Ovary (tissue), 7 donors: ENCODE measurements at regions not wholly inside any gene's neighbourhood (a gene's known extent, or its start where the extent isn't known, plus 50 kb on each side); places are given as distances from the start of the nearest gene placed in this dataset.

Source experiments
- DNase-seq, 5 donors: peaks; one replicate each; pipeline ENCODE4 v3.0.0-alpha.2; 2019 to 2020
- H3K27ac ChIP-seq, 2 donors: fragments of 200-600 bp; one replicate each; pipeline versions ENCODE4 v1.5.1 to v1.8.0; 2019 to 2022
- H3K27me3 ChIP-seq: fragments of 200-600 bp; one replicate; pipeline ENCODE4 v1.8.0; 2022
- H3K36me3 ChIP-seq: fragments of 200-600 bp; sonication (generic); one replicate; pipeline ENCODE4 v1.5.1; 2019
- H3K4me1 ChIP-seq: one replicate; pipeline ENCODE4 v1.8.1; 2013; ENCODE audit warnings: mild to moderate bottlenecking, moderate library complexity; ENCODE audit not compliant: insufficient read depth
- H3K4me3 ChIP-seq: fragments of 200-600 bp; sonication (generic); one replicate; pipeline ENCODE4 v1.5.1; 2017
- H3K9me3 ChIP-seq, 2 donors: fragments of 200-600 bp in 1 of 2; sonication (generic) in 1 of 2; one replicate each; pipeline versions ENCODE4 v1.5.1 to v1.8.1; 2013 to 2019; ENCODE audit warnings: mild to moderate bottlenecking in 1 of 2, moderate library complexity in 1 of 2
- EP300 ChIP-seq: sonication (generic); formaldehyde crosslinking; IDR thresholded peaks from one replicate; pipeline ENCODE4 v1.6.1; 2017; ENCODE audit warnings: antibody characterized with exemption
- POLR2A ChIP-seq: fragments of 450-650 bp; IDR thresholded peaks from one replicate; pipeline ENCODE4 v1.6.1; 2017; ENCODE audit warnings: antibody characterized with exemption, mild to moderate bottlenecking, moderate library complexity
- WGBS, 3 donors: extraction: QIAGEN DNeasy Blood & Tissue Kit in 1 of 3; methylation state at CpG; one replicate each; pipeline versions ENCODE4 v1.1.5 to v1.1.7; 2013 to 2017; 5-methylcytosine and 5-hydroxymethylcytosine counted together
- intact Hi-C, 4 donors: fragments of 100-400 bp; cut with DNase I; formaldehyde crosslinking; loops; one replicate each; pipeline versions ENCODE4 v1.11.0 to v1.15.1; 2022 to 2023
- TF ChIP-seq, protein P1 (sequence below), 3 donors: fragments of 450-650 bp in 2 of 3; fragments of 200-600 bp in 1 of 3; IDR thresholded peaks; one replicate each; pipeline versions ENCODE4 v1.5.1 to v1.8.0; 2016 to 2022; ENCODE audit warnings: antibody characterized with exemption in 3 of 3, mild to moderate bottlenecking in 1 of 3
- donor health status: DM: no; HTN: no; CAD: no; lungs with moderate emphysema.
- donor health status: DM: no; HTN: no; CAD: no.
- donor health status: Bipolar disorder and iron deficiency.
- donor health status: DM: no; HTN: no; CAD: no.
- donor health status: DM: yes; HTN: yes; CAD: no.

DNA sequence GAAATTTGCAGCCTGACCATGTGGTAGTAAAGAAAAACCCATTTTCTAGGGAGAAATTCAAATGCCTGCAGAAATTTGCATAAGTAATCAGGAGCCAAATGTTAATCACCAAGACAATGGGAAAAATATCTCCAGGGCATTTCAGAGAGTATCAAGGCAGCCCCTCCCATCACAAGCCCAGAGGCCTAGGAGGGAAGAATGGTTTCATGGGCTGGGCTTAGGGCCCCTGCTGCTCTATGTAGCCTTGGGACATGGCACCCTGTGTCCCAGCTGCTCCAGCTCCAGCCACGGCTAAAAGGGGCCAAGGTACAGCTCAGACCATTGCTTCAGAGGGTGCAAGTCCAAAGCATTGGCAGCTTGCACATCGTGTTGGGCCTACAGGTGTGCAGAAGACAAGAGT lies 117.2 kb upstream of the RALGAPA2 start:
- WGBS, 3 donors = 72 to 90% (median 85%) methylated on average over 2 of the region's 2 CpGs

DNA sequence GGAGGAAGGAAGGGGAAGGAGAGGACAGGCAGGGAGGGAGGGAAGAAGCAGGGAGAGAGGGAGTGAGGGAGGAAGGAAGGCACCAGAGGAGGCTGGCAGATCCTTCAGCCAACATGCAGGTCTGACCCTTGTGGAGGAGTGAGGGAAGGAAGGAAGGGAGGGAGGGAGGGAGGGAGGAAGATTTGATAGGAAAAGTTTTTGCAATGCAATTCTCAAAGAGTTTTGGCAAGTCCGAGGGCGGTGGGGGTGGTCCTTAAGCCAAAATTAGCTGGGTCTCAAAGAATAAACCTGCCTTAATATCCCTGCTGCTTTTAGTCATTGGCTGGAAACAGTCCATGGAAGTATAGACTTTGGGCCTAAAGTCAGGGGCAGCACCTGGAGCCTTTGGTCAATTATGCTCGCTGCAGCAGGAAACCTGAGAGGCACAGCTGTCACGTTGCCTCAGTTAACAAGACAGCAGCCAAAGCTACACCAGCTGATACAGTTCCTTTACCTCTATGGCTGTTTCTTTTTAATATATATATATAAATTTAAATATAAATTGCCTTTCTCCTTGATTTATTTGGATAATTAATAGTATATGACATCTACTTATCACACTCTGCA lies 115.7 kb upstream of the RALGAPA2 start:
- H3K4me3 ChIP-seq = no peak overlapping the region
- H3K36me3 ChIP-seq = no peaks in the 10 kb centered on the region
- H3K27me3 ChIP-seq = no peaks in the 10 kb centered on the region
- intact Hi-C loops = loop anchor here in 2 of 4 donors (10.0 kb wide), 2 partner anchors 163 to 213 kb away; no protein-coding TSS in a partner anchor
- H3K27ac ChIP-seq = no peak overlapping the region
- H3K4me1 ChIP-seq = no peaks in the 10 kb centered on the region
- H3K9me3 ChIP-seq = no peaks in the 10 kb centered on the region
- 54 to 68% (median 67%) methylated on average over 4 of the region's 4 CpGs for WGBS, 3 donors
- DNase-seq = no peak
- TF ChIP-seq EP300 (no peak), POLR2A (no peak)
- TF ChIP-seq, protein P1, sequence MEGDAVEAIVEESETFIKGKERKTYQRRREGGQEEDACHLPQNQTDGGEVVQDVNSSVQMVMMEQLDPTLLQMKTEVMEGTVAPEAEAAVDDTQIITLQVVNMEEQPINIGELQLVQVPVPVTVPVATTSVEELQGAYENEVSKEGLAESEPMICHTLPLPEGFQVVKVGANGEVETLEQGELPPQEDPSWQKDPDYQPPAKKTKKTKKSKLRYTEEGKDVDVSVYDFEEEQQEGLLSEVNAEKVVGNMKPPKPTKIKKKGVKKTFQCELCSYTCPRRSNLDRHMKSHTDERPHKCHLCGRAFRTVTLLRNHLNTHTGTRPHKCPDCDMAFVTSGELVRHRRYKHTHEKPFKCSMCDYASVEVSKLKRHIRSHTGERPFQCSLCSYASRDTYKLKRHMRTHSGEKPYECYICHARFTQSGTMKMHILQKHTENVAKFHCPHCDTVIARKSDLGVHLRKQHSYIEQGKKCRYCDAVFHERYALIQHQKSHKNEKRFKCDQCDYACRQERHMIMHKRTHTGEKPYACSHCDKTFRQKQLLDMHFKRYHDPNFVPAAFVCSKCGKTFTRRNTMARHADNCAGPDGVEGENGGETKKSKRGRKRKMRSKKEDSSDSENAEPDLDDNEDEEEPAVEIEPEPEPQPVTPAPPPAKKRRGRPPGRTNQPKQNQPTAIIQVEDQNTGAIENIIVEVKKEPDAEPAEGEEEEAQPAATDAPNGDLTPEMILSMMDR (IDR thresholded peaks at IDR 0.05) = no peak

More for the DNA sequence above, 117.2 kb upstream of the RALGAPA2 start:
- TF ChIP-seq POLR2A (no peak), EP300 (no peak)
- TF ChIP-seq, protein P1 (IDR thresholded peaks at IDR 0.05) = no peak
- intact Hi-C loops = loop anchor here in 2 of 4 donors (10.0 kb wide), 2 partner anchors 165 to 215 kb away; no protein-coding TSS in a partner anchor
- no peak overlapping the region for H3K27ac ChIP-seq
- no peak for DNase-seq
- H3K9me3 ChIP-seq = no peaks in the 10 kb centered on the region
- H3K27me3 ChIP-seq = no peaks in the 10 kb centered on the region
- no peaks in the 10 kb centered on the region for H3K36me3 ChIP-seq
- H3K4me3 ChIP-seq = no peak overlapping the region
- no peaks in the 10 kb centered on the region for H3K4me1 ChIP-seq

DNA sequence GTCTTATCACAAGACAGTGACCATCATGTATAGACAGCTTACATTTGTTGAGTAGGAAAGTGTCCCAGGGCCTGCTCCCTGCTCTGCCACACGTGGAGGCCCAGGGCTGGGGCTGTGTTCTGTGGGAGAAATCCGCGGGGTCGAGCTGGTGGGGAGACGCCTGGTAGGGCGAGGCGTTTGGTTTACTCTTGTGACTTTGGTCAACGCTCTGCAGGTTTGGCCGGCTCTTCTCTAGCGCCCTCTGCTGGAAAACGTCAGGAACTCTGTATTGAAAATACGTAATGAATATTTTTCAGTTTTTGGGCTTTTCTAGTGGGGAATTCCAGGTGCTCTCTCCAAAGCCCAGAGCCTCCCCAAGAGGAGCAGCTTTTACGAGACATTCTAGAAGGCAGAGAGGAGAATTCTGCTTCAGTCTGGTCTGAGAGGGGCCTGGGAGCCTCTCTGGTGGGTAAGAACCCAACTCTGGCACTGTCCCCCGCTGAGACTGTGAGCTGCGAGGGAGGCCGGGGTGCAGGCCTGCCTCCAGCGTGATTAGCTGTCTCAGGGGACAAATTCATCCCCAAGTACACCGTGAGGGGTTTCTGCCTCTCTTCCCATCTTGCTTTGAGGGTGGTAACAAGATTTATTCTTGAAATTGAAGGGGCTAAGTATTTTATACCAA lies 112.6 kb upstream of the RALGAPA2 start:
- Histone ChIP-seq H3K27ac (no peak overlapping the region), H3K27me3 (no peaks in the 10 kb centered on the region), H3K36me3 (no peaks in the 10 kb centered on the region), H3K4me3 (no peak overlapping the region), H3K4me1 (no peaks in the 10 kb centered on the region), H3K9me3 (no peaks in the 10 kb centered on the region)
- DNase-seq = peak; percentile 55 to 66 (median 60)
- intact Hi-C loops = loop anchor here in 2 of 4 donors (10.0 kb wide), 2 partner anchors 160 to 210 kb away; no protein-coding TSS in a partner anchor
- TF ChIP-seq, protein P1 (IDR thresholded peaks at IDR 0.05) = peak; percentile 39 to 66 (median 62)
- no peak for TF ChIP-seq POLR2A
- 18 to 19% (median 18%) methylated on average over 18 of the region's 18 CpGs for WGBS, 3 donors

DNA sequence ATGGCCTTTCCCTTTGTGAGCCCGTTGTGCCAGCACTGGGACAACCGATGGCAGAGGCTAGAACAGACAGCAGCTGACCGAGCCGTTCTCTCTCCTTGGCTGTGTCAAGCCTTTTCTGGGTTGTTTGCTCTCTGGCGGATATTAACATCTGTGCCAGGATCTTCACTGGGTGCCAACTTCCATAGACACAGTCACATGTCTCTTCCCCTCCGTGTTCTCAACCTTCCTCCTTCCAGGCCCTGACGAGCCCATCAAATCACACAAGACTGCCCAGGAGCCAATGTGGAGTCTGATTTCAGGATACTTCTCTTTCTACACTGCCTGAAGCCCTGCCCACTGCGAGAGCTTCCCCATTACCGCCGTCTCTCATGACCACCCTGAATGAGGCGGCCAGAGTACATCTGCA lies 111.0 kb upstream of the RALGAPA2 start:
- H3K27me3 ChIP-seq = no peaks in the 10 kb centered on the region
- no peaks in the 10 kb centered on the region for H3K9me3 ChIP-seq
- no peak overlapping the region for H3K27ac ChIP-seq
- TF ChIP-seq, protein P1 (IDR thresholded peaks at IDR 0.05) = no peak
- TF ChIP-seq POLR2A (no peak), EP300 (no peak)
- no peaks in the 10 kb centered on the region for H3K4me1 ChIP-seq
- no peak overlapping the region for H3K4me3 ChIP-seq
- H3K36me3 ChIP-seq = no peaks in the 10 kb centered on the region
- DNase-seq = no peak
- 89 to 93% (median 93%) methylated on average over 11 of the region's 11 CpGs for WGBS, 3 donors
- intact Hi-C loops = loop anchor here in 2 of 4 donors (10.0 kb wide), 2 partner anchors 159 to 209 kb away; no protein-coding TSS in a partner anchor
